Effector memory CD8-positive, alpha-beta T cell (primary cell): ENCODE measurements at regions not wholly inside any gene's neighbourhood (a gene's known extent, or its start where the extent isn't known, plus 50 kb on each side); places are given as distances from the start of the nearest gene placed in this dataset.
"Not testable (repeated sequence)": the region's sequence is repeated elsewhere in the genome, so short reads cannot be mapped to it uniquely, and the experiment has no call there.

Experiments
- ATAC-seq: fragments of 150-1000 bp; cut with Tn5 transposase; replicated peaks from 2 replicates; pipeline ENCODE4 v1.10.0; 2021; ENCODE audit warnings: mild to moderate bottlenecking, moderate library complexity
- DNase-seq, 3 experiments: peaks; one replicate each; pipeline ENCODE4 v3.0.0; 2021
- H3K27ac Mint-ChIP-seq, 2 donors: one replicate each; pipeline ENCODE4 v1.8.0; 2022; ENCODE audit warnings: mild to moderate bottlenecking in 2 of 2, mixed read lengths in 2 of 2, moderate library complexity in 2 of 2
- H3K27me3 Mint-ChIP-seq, 2 donors: one replicate each; pipeline ENCODE4 v1.8.0; 2022; ENCODE audit warnings: mixed read lengths in 2 of 2
- H3K36me3 Mint-ChIP-seq: one replicate; pipeline ENCODE4 v1.8.0; 2022; ENCODE audit warnings: mild to moderate bottlenecking, moderate library complexity, mixed read lengths; ENCODE audit not compliant: insufficient read depth
- H3K4me1 Mint-ChIP-seq, 2 donors: one replicate each; pipeline ENCODE4 v1.8.0; 2022; ENCODE audit warnings: low read depth in 2 of 2, mixed read lengths in 2 of 2
- H3K4me3 Mint-ChIP-seq, 2 donors: one replicate each; pipeline ENCODE4 v1.8.0; 2022; ENCODE audit warnings: mild to moderate bottlenecking in 2 of 2, mixed read lengths in 2 of 2, moderate library complexity in 2 of 2
- H3K9me3 Mint-ChIP-seq, 2 donors: one replicate each; pipeline ENCODE4 v1.8.0; 2022; ENCODE audit warnings: mixed read lengths in 2 of 2

- Mint-ChIP-seq H3K4me3 (no peak overlapping the region), H3K27me3 (peaks cover 12 to 37% of the 10 kb centered on the region in 2 donors), H3K4me1 (no peaks in the 10 kb centered on the region), H3K9me3 (peaks cover 0 to 2% of the 10 kb centered on the region in 2 donors), H3K36me3 (no peaks in the 10 kb centered on the region), H3K27ac (no peak overlapping the region)
- ATAC-seq (no peak), DNase-seq (no peak)
These were observed 112.0 kb downstream of the SHANK2 start for GRCh38 chr11:71140206-71140919.

- peaks cover 0 to 2% of the 10 kb centered on the region in 2 donors for H3K9me3 Mint-ChIP-seq
- no peak for ATAC-seq
- no peak overlapping the region for H3K27ac Mint-ChIP-seq
- H3K36me3 Mint-ChIP-seq: no peaks in the 10 kb centered on the region
- no peak for DNase-seq
- no peak overlapping the region for H3K4me3 Mint-ChIP-seq
- H3K4me1 Mint-ChIP-seq: no peaks in the 10 kb centered on the region
- peaks cover 12 to 37% of the 10 kb centered on the region in 2 donors for H3K27me3 Mint-ChIP-seq
These were observed 112.7 kb downstream of the SHANK2 start for GRCh38 chr11:71139516-71140205.

GRCh38 chr11:71138737-71139425 is 113.5 kb downstream of the SHANK2 start:
- peaks cover 0 to 2% of the 10 kb centered on the region in 2 donors for H3K9me3 Mint-ChIP-seq
- no peak for DNase-seq
- H3K27ac Mint-ChIP-seq: no peak overlapping the region
- no peaks in the 10 kb centered on the region for H3K4me1 Mint-ChIP-seq
- H3K36me3 Mint-ChIP-seq: no peaks in the 10 kb centered on the region
- H3K27me3 Mint-ChIP-seq: peaks cover 12 to 38% of the 10 kb centered on the region in 2 donors
- H3K4me3 Mint-ChIP-seq: no peak overlapping the region
- ATAC-seq: no peak

GRCh38 chr11:71137376-71137775 is 115.0 kb downstream of the SHANK2 start:
- DNase-seq (no peak), ATAC-seq (no peak)
- H3K4me3 Mint-ChIP-seq: no peak overlapping the region
- H3K36me3 Mint-ChIP-seq: no peaks in the 10 kb centered on the region
- H3K27ac Mint-ChIP-seq: no peak overlapping the region
- no peaks in the 10 kb centered on the region for H3K4me1 Mint-ChIP-seq
- peaks cover 0 to 2% of the 10 kb centered on the region in 2 donors for H3K9me3 Mint-ChIP-seq
- peaks cover 11 to 33% of the 10 kb centered on the region in 2 donors for H3K27me3 Mint-ChIP-seq

- no peak for ATAC-seq
- no peak for DNase-seq
- Mint-ChIP-seq H3K27ac (no peak overlapping the region), H3K4me3 (no peak overlapping the region), H3K36me3 (no peaks in the 10 kb centered on the region), H3K27me3 (peaks cover 12 to 33% of the 10 kb centered on the region in 2 donors), H3K9me3 (peaks cover 0 to 2% of the 10 kb centered on the region in 2 donors), H3K4me1 (no peaks in the 10 kb centered on the region)
These were observed 116.1 kb downstream of the SHANK2 start for GRCh38 chr11:71136095-71136845.

- H3K27me3 Mint-ChIP-seq: peaks cover 14 to 40% of the 10 kb centered on the region in 2 donors
- H3K36me3 Mint-ChIP-seq: no peaks in the 10 kb centered on the region
- no peaks in the 10 kb centered on the region for H3K4me1 Mint-ChIP-seq
- no peak for DNase-seq
- no peak overlapping the region for H3K4me3 Mint-ChIP-seq
- peaks cover 0 to 2% of the 10 kb centered on the region in 2 donors for H3K9me3 Mint-ChIP-seq
- ATAC-seq: no peak
- no peak overlapping the region for H3K27ac Mint-ChIP-seq
These were observed 117.3 kb downstream of the SHANK2 start for GRCh38 chr11:71135112-71135511.

- no peaks in the 10 kb centered on the region for H3K36me3 Mint-ChIP-seq
- DNase-seq (no peak), ATAC-seq (no peak)
- H3K27me3 Mint-ChIP-seq: peaks cover 20 to 48% of the 10 kb centered on the region in 2 donors
- H3K4me1 Mint-ChIP-seq: no peaks in the 10 kb centered on the region
- no peak overlapping the region for H3K4me3 Mint-ChIP-seq
- H3K9me3 Mint-ChIP-seq: peaks cover 0 to 2% of the 10 kb centered on the region in 2 donors
- no peak overlapping the region for H3K27ac Mint-ChIP-seq
These were observed 118.4 kb downstream of the SHANK2 start for GRCh38 chr11:71133946-71134345.

- H3K4me3 Mint-ChIP-seq: no peak overlapping the region
- ATAC-seq (no peak), DNase-seq (no peak)
- H3K27ac Mint-ChIP-seq: no peak overlapping the region
- H3K36me3 Mint-ChIP-seq: no peaks in the 10 kb centered on the region
- H3K4me1 Mint-ChIP-seq: no peaks in the 10 kb centered on the region
- peaks cover 0 to 2% of the 10 kb centered on the region in 2 donors for H3K9me3 Mint-ChIP-seq
- peaks cover 26 to 61% of the 10 kb centered on the region in 2 donors for H3K27me3 Mint-ChIP-seq
These were observed 120.5 kb downstream of the SHANK2 start for GRCh38 chr11:71131861-71132260.

GRCh38 chr11:71130106-71130505 is 122.3 kb downstream of the SHANK2 start:
- Mint-ChIP-seq H3K4me3 (no peak overlapping the region), H3K4me1 (no peaks in the 10 kb centered on the region), H3K9me3 (no peaks in the 10 kb centered on the region), H3K27ac (no peak overlapping the region), H3K27me3 (peaks cover 26 to 49% of the 10 kb centered on the region in 2 donors), H3K36me3 (no peaks in the 10 kb centered on the region)
- ATAC-seq (no peak), DNase-seq (no peak)

GRCh38 chr11:71129624-71130023 is 122.8 kb downstream of the SHANK2 start:
- H3K27me3 Mint-ChIP-seq: peaks cover 26 to 44% of the 10 kb centered on the region in 2 donors

GRCh38 chr11:71127806-71128205 is 124.6 kb downstream of the SHANK2 start:
- Mint-ChIP-seq H3K4me3 (no peak overlapping the region), H3K36me3 (no peaks in the 10 kb centered on the region), H3K27me3 (peaks cover 26 to 42% of the 10 kb centered on the region in 2 donors), H3K4me1 (no peaks in the 10 kb centered on the region), H3K27ac (no peak overlapping the region), H3K9me3 (peaks cover 5 to 7% of the 10 kb centered on the region in 2 donors)
- ATAC-seq: no peak
- no peak for DNase-seq

More at GRCh38 chr11:71129624-71130023, 122.8 kb downstream of the SHANK2 start:
- no peak overlapping the region for H3K4me3 Mint-ChIP-seq
- H3K27ac Mint-ChIP-seq: no peak overlapping the region
- DNase-seq (no peak), ATAC-seq (no peak)
- no peaks in the 10 kb centered on the region for H3K4me1 Mint-ChIP-seq
- no peaks in the 10 kb centered on the region for H3K36me3 Mint-ChIP-seq
- H3K9me3 Mint-ChIP-seq: no peaks in the 10 kb centered on the region

- H3K27ac Mint-ChIP-seq, ATAC-seq: not testable (repeated sequence)
These were observed 126.0 kb downstream of the SHANK2 start for GRCh38 chr11:71126401-71126800.

GRCh38 chr11:71125150-71125549 is 127.2 kb downstream of the SHANK2 start:
- Mint-ChIP-seq H3K4me1 (no peaks in the 10 kb centered on the region), H3K9me3 (peaks cover 5 to 7% of the 10 kb centered on the region in 2 donors), H3K36me3 (no peaks in the 10 kb centered on the region), H3K27ac (no peak overlapping the region), H3K4me3 (no peak overlapping the region), H3K27me3 (peaks cover 12 to 21% of the 10 kb centered on the region in 2 donors)
- no peak for DNase-seq
- ATAC-seq: no peak

More at GRCh38 chr11:71126401-71126800, 126.0 kb downstream of the SHANK2 start:
- not testable (repeated sequence) for H3K4me1 Mint-ChIP-seq, DNase-seq, H3K36me3 Mint-ChIP-seq, H3K9me3 Mint-ChIP-seq, H3K4me3 Mint-ChIP-seq
- H3K27me3 Mint-ChIP-seq: peaks cover 13 to 33% of the 10 kb centered on the region in 2 donors
